Activated naive CD8-positive, alpha-beta T cell treated with anti-CD3 and anti-CD28 coated beads, Interleukin-2, amount 10 ng/mL, durations not matched to agents 7 days and 5 days (primary cell): ENCODE measurements at regions not wholly inside any gene's neighbourhood (a gene's known extent, or its start where the extent isn't known, plus 50 kb on each side); places are given as distances from the start of the nearest gene placed in this dataset.

Experiments used
- ATAC-seq: fragments of 150-1000 bp; cut with Tn5 transposase; one replicate; pipeline ENCODE4 v1.10.0; 2021; ENCODE audit warnings: low read depth, moderate library complexity
- POLR2A ChIA-PET: fragments of 350-600 bp; sonication (Branson Sonifier 250); formaldehyde crosslinking; loops from one replicate; lab custom pipeline; 2021; ENCODE audit warnings: antibody characterized with exemption; lab: Charles Lee
- DNase-seq: peaks from one replicate; pipeline ENCODE4 v3.0.0; 2021
- H3K27ac Mint-ChIP-seq: one replicate; pipeline ENCODE4 v1.8.0; 2022; ENCODE audit warnings: mild to moderate bottlenecking, mixed read lengths
- H3K27me3 Mint-ChIP-seq: one replicate; pipeline ENCODE4 v1.8.0; 2022; ENCODE audit warnings: mild to moderate bottlenecking, moderate library complexity, mixed read lengths
- H3K36me3 Mint-ChIP-seq: one replicate; pipeline ENCODE4 v1.8.0; 2021; ENCODE audit warnings: mild to moderate bottlenecking, mixed read lengths
- H3K4me1 Mint-ChIP-seq: one replicate; pipeline ENCODE4 v1.8.0; 2021; ENCODE audit warnings: mixed read lengths
- H3K4me3 Mint-ChIP-seq: one replicate; pipeline ENCODE4 v1.8.0; 2022; ENCODE audit warnings: mild to moderate bottlenecking, moderate library complexity, mixed read lengths
- H3K9me3 Mint-ChIP-seq: one replicate; pipeline ENCODE4 v1.8.0; 2021; ENCODE audit warnings: mixed read lengths

- H3K27ac Mint-ChIP-seq: no peak overlapping the region
- no peak for ATAC-seq
- no peaks in the 10 kb centered on the region for H3K27me3 Mint-ChIP-seq
- H3K4me1 Mint-ChIP-seq: no peaks in the 10 kb centered on the region
- H3K4me3 Mint-ChIP-seq: no peak overlapping the region
- POLR2A ChIA-PET: no interaction called here
- peaks cover 3% of the 10 kb centered on the region for H3K9me3 Mint-ChIP-seq
- peaks cover 2% of the 10 kb centered on the region for H3K36me3 Mint-ChIP-seq
- DNase-seq: no peak
Observed at GRCh38 chr1:30476476-30476875, 246.9 kb downstream of the MATN1 start.

GRCh38 chr1:30475966-30476365 lies 247.4 kb downstream of the MATN1 start:
- Mint-ChIP-seq H3K27ac (no peak overlapping the region), H3K4me3 (no peak overlapping the region), H3K9me3 (peaks cover 3% of the 10 kb centered on the region), H3K4me1 (peaks cover 2% of the 10 kb centered on the region), H3K36me3 (peaks cover 2% of the 10 kb centered on the region), H3K27me3 (no peaks in the 10 kb centered on the region)
- no peak for DNase-seq
- ATAC-seq: no peak
- POLR2A ChIA-PET: no interaction called here

GRCh38 chr1:30475201-30475600 lies 248.2 kb downstream of the MATN1 start:
- POLR2A ChIA-PET: no interaction called here
- H3K4me3 Mint-ChIP-seq: no peak overlapping the region
- H3K36me3 Mint-ChIP-seq: no peaks in the 10 kb centered on the region
- H3K9me3 Mint-ChIP-seq: no peaks in the 10 kb centered on the region
- no peak overlapping the region for H3K27ac Mint-ChIP-seq
- no peaks in the 10 kb centered on the region for H3K27me3 Mint-ChIP-seq
- peaks cover 3% of the 10 kb centered on the region for H3K4me1 Mint-ChIP-seq
- DNase-seq (no peak), ATAC-seq (no peak)

GRCh38 chr1:30474818-30475200 lies 248.6 kb downstream of the MATN1 start:
- Mint-ChIP-seq H3K4me1 (peaks cover 3% of the 10 kb centered on the region), H3K36me3 (no peaks in the 10 kb centered on the region), H3K9me3 (no peaks in the 10 kb centered on the region), H3K4me3 (no peak overlapping the region), H3K27me3 (no peaks in the 10 kb centered on the region), H3K27ac (no peak overlapping the region)
- DNase-seq (peak; percentile 4), ATAC-seq (no peak)
- POLR2A ChIA-PET: no interaction called here

GRCh38 chr1:30473922-30474817 lies 249.2 kb downstream of the MATN1 start:
- no peak overlapping the region for H3K4me3 Mint-ChIP-seq
- no peaks in the 10 kb centered on the region for H3K9me3 Mint-ChIP-seq
- H3K36me3 Mint-ChIP-seq: no peaks in the 10 kb centered on the region
- DNase-seq (peak; percentile 1), ATAC-seq (no peak)
- H3K27ac Mint-ChIP-seq: no peak overlapping the region
- no peaks in the 10 kb centered on the region for H3K27me3 Mint-ChIP-seq
- POLR2A ChIA-PET: no interaction called here
- H3K4me1 Mint-ChIP-seq: peaks cover 3% of the 10 kb centered on the region

- H3K27ac Mint-ChIP-seq: no peak overlapping the region
- H3K36me3 Mint-ChIP-seq: no peaks in the 10 kb centered on the region
- H3K27me3 Mint-ChIP-seq: no peaks in the 10 kb centered on the region
- POLR2A ChIA-PET: no interaction called here
- H3K9me3 Mint-ChIP-seq: no peaks in the 10 kb centered on the region
- peak; percentile 10 for DNase-seq
- H3K4me1 Mint-ChIP-seq: peaks cover 3% of the 10 kb centered on the region
- no peak overlapping the region for H3K4me3 Mint-ChIP-seq
- no peak for ATAC-seq
Observed at GRCh38 chr1:30472526-30472925, 250.9 kb downstream of the MATN1 start.

GRCh38 chr1:30472009-30472408 lies 251.4 kb downstream of the MATN1 start:
- POLR2A ChIA-PET: no interaction called here
- no peak overlapping the region for H3K4me3 Mint-ChIP-seq
- DNase-seq (peak; percentile 10), ATAC-seq (no peak)
- H3K4me1 Mint-ChIP-seq: peaks cover 3% of the 10 kb centered on the region
- no peaks in the 10 kb centered on the region for H3K9me3 Mint-ChIP-seq
- no peaks in the 10 kb centered on the region for H3K36me3 Mint-ChIP-seq
- H3K27me3 Mint-ChIP-seq: no peaks in the 10 kb centered on the region
- no peak overlapping the region for H3K27ac Mint-ChIP-seq

- H3K9me3 Mint-ChIP-seq: no peaks in the 10 kb centered on the region
- H3K4me1 Mint-ChIP-seq: peaks cover 3% of the 10 kb centered on the region
- ATAC-seq (peak; percentile 39), DNase-seq (peak; percentile 9)
- H3K36me3 Mint-ChIP-seq: no peaks in the 10 kb centered on the region
- no peak overlapping the region for H3K4me3 Mint-ChIP-seq
- POLR2A ChIA-PET: no interaction called here
- no peak overlapping the region for H3K27ac Mint-ChIP-seq
- no peaks in the 10 kb centered on the region for H3K27me3 Mint-ChIP-seq
Observed at GRCh38 chr1:30471307-30471706, 252.1 kb downstream of the MATN1 start.

GRCh38 chr1:30469426-30469825 lies 254.0 kb downstream of the MATN1 start:
- no peaks in the 10 kb centered on the region for H3K9me3 Mint-ChIP-seq
- no peak overlapping the region for H3K4me3 Mint-ChIP-seq
- no peaks in the 10 kb centered on the region for H3K36me3 Mint-ChIP-seq
- no peak for ATAC-seq
- H3K4me1 Mint-ChIP-seq: peaks cover 3% of the 10 kb centered on the region
- no peak for DNase-seq
- H3K27ac Mint-ChIP-seq: no peak overlapping the region
- POLR2A ChIA-PET: no interaction called here
- H3K27me3 Mint-ChIP-seq: no peaks in the 10 kb centered on the region

- POLR2A ChIA-PET: no interaction called here
- Mint-ChIP-seq H3K27me3 (no peaks in the 10 kb centered on the region), H3K4me1 (peaks cover 3% of the 10 kb centered on the region), H3K36me3 (no peaks in the 10 kb centered on the region), H3K4me3 (no peak overlapping the region), H3K9me3 (no peaks in the 10 kb centered on the region), H3K27ac (no peak overlapping the region)
- ATAC-seq (no peak), DNase-seq (no peak)
Observed at GRCh38 chr1:30467101-30467500, 256.3 kb downstream of the MATN1 start.

- POLR2A ChIA-PET: no interaction called here
- H3K9me3 Mint-ChIP-seq: no peaks in the 10 kb centered on the region
- no peak overlapping the region for H3K27ac Mint-ChIP-seq
- DNase-seq (peak; percentile 2), ATAC-seq (no peak)
- no peaks in the 10 kb centered on the region for H3K27me3 Mint-ChIP-seq
- H3K4me3 Mint-ChIP-seq: no peak overlapping the region
- H3K36me3 Mint-ChIP-seq: no peaks in the 10 kb centered on the region
- H3K4me1 Mint-ChIP-seq: peaks cover 3% of the 10 kb centered on the region
Observed at GRCh38 chr1:30466610-30467009, 256.8 kb downstream of the MATN1 start.

GRCh38 chr1:30466026-30466425 lies 257.4 kb downstream of the MATN1 start:
- Mint-ChIP-seq H3K27ac (no peak overlapping the region), H3K4me3 (no peak overlapping the region), H3K36me3 (no peaks in the 10 kb centered on the region), H3K27me3 (no peaks in the 10 kb centered on the region), H3K4me1 (peaks cover under 1% of the 10 kb centered on the region), H3K9me3 (no peaks in the 10 kb centered on the region)
- DNase-seq (peak; percentile 2), ATAC-seq (no peak)
- POLR2A ChIA-PET: no interaction called here

- H3K27me3 Mint-ChIP-seq: no peaks in the 10 kb centered on the region
- H3K9me3 Mint-ChIP-seq: no peaks in the 10 kb centered on the region
- no peaks in the 10 kb centered on the region for H3K36me3 Mint-ChIP-seq
- no peak overlapping the region for H3K4me3 Mint-ChIP-seq
- DNase-seq (no peak), ATAC-seq (no peak)
- no peak overlapping the region for H3K27ac Mint-ChIP-seq
- H3K4me1 Mint-ChIP-seq: no peaks in the 10 kb centered on the region
- POLR2A ChIA-PET: no interaction called here
Observed at GRCh38 chr1:30465096-30465495, 258.3 kb downstream of the MATN1 start.

- Mint-ChIP-seq H3K4me3 (no peak overlapping the region), H3K4me1 (no peaks in the 10 kb centered on the region), H3K27me3 (no peaks in the 10 kb centered on the region), H3K27ac (no peak overlapping the region), H3K9me3 (no peaks in the 10 kb centered on the region), H3K36me3 (no peaks in the 10 kb centered on the region)
- ATAC-seq: no peak
- no peak for DNase-seq
- POLR2A ChIA-PET: no interaction called here
Observed at GRCh38 chr1:30464187-30464617, 259.2 kb downstream of the MATN1 start.
